ENCODE measurements at regions not wholly inside any gene's neighbourhood (a gene's known extent, or its start where the extent isn't known, plus 50 kb on each side); places are given as distances from the start of the nearest gene placed in this dataset.
"Not testable (repeated sequence)": the region's sequence is repeated elsewhere in the genome, so short reads cannot be mapped to it uniquely, and the experiment has no call there.

DNA sequence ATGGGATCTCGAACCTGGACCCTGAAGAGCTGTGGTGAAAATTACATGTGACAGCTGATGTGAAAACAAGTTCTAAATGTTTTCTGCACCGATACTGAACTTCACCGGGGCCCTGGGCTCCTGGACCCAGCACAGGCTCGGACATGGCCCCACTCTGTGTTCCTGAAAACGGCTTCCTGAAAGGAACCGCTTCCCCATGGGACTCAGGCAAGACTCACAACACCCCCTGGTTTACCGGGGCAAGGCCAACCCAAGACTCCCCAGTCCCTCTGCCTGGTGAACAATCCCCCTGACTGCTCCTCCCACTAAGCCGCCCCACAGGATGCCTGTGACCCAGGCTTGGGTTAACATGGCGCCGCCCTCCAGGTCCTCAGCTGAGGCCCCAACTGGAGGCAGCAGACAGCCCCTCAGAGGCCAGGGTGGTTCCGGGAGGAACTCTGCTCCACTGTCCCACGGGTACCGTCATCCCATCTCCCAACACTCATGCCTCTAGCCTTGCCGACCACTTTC is 124.5 kb upstream of the FOXD4L5 start:
- no peak for TF ChIP-seq EZH2phosphoT487 (IDR thresholded peaks at IDR 0.05; ENCODE audit: borderline replicate concordance, low read depth, low read length)
- TF ChIP-seq, protein P1, sequence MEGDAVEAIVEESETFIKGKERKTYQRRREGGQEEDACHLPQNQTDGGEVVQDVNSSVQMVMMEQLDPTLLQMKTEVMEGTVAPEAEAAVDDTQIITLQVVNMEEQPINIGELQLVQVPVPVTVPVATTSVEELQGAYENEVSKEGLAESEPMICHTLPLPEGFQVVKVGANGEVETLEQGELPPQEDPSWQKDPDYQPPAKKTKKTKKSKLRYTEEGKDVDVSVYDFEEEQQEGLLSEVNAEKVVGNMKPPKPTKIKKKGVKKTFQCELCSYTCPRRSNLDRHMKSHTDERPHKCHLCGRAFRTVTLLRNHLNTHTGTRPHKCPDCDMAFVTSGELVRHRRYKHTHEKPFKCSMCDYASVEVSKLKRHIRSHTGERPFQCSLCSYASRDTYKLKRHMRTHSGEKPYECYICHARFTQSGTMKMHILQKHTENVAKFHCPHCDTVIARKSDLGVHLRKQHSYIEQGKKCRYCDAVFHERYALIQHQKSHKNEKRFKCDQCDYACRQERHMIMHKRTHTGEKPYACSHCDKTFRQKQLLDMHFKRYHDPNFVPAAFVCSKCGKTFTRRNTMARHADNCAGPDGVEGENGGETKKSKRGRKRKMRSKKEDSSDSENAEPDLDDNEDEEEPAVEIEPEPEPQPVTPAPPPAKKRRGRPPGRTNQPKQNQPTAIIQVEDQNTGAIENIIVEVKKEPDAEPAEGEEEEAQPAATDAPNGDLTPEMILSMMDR (conservative IDR thresholded peaks at IDR 0.05; ENCODE audit: low read length): no peak
- intact Hi-C loops (cut with micrococcal nuclease; ENCODE audit: unreplicated experiment): no loop called here
- Histone ChIP-seq H4K20me1 (ENCODE audit: insufficient read depth, low read length) (no peaks in the 10 kb centered on the region), H3K4me1 (ENCODE audit: insufficient read depth, low read length, poor library complexity, severe bottlenecking) (no peaks in the 10 kb centered on the region), H3K9me3 (ENCODE audit: low read length) (no peaks in the 10 kb centered on the region), H3K9me2 (ENCODE audit: insufficient read depth, low read length) (no peaks in the 10 kb centered on the region), H3K36me3 (ENCODE audit: insufficient read depth, low read length) (no peaks in the 10 kb centered on the region), H3K79me2 (ENCODE audit: insufficient read depth, low read depth, low read length) (no peaks in the 10 kb centered on the region), H3K4me3 (ENCODE audit: low read depth, low read length, poor library complexity, severe bottlenecking) (no peak overlapping the region), H3K27ac (ENCODE audit: low read depth, low read length, poor library complexity, severe bottlenecking) (no peak overlapping the region), H3K4me2 (ENCODE audit: low read length) (no peak overlapping the region), H2AFZ (ENCODE audit: low read length) (no peak overlapping the region)
- ChIA-PET CTCF (ENCODE audit: unreplicated experiment) (no interaction called here), POLR2A (no interaction called here)
- no peak for DNase-seq (ENCODE audit: low spot score)
- no TSS peak for BruUV-seq (replicated peaks)

DNA sequence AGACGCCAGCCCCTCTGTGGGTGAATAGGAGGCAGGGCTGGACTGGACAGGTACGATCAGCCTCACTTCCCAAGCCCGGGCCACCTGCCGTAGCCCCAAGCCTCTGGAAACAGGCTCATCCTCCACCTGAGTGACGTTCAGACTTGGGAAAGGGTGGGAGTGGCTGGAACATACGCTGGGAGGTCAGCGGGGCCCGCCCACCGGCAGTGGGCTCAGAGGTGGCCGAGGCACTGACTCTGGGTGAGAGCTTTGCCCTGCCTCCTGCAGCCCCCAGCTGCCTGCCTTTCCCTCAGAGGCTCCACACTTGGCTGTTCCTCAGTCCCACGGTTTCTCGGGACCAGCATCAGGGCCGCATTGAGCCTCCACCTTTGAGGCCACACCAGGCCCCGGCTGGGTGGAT is 123.8 kb upstream of the FOXD4L5 start:
- H3K27ac ChIP-seq (ENCODE audit: low read depth, low read length, poor library complexity, severe bottlenecking); intact Hi-C loops (cut with micrococcal nuclease; ENCODE audit: unreplicated experiment); H3K9me3 ChIP-seq (ENCODE audit: low read length); BruUV-seq (replicated peaks); H4K20me1 ChIP-seq (ENCODE audit: insufficient read depth, low read length); H3K4me1 ChIP-seq (ENCODE audit: insufficient read depth, low read length, poor library complexity, severe bottlenecking); H2AFZ ChIP-seq (ENCODE audit: low read length); H3K4me3 ChIP-seq (ENCODE audit: low read depth, low read length, poor library complexity, severe bottlenecking); H3K9me2 ChIP-seq (ENCODE audit: insufficient read depth, low read length); POLR2A ChIA-PET; H3K79me2 ChIP-seq (ENCODE audit: insufficient read depth, low read depth, low read length); DNase-seq (ENCODE audit: low spot score); CTCF ChIA-PET (ENCODE audit: unreplicated experiment); H3K36me3 ChIP-seq (ENCODE audit: insufficient read depth, low read length); H3K4me2 ChIP-seq (ENCODE audit: low read length): not testable (repeated sequence)

DNA sequence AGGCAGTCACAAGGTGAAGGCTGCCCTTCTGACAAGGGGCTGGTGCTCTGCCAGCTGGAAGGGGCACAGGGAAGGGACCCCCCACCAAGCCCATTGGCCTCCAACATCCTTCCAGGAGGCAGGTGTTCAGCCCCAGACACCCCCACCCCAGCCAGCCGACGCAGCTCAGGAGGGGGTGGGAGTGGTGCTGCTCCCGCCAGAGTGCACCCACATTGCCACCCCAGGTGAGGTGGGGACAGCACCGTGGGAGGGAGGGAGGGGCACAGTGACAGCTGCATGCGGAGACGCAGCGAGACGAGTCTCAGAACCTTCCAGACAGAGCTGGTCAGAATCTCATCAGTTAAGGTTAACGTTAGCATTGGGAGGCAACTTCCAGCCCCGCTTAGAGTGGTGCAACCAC is 121.6 kb upstream of the FOXD4L5 start:
- H3K4me2 ChIP-seq (ENCODE audit: low read length); POLR2A ChIA-PET; intact Hi-C loops (cut with micrococcal nuclease; ENCODE audit: unreplicated experiment); H3K79me2 ChIP-seq (ENCODE audit: insufficient read depth, low read depth, low read length); BruUV-seq (replicated peaks); H3K4me1 ChIP-seq (ENCODE audit: insufficient read depth, low read length, poor library complexity, severe bottlenecking); H3K9me2 ChIP-seq (ENCODE audit: insufficient read depth, low read length); H3K4me3 ChIP-seq (ENCODE audit: low read depth, low read length, poor library complexity, severe bottlenecking); H2AFZ ChIP-seq (ENCODE audit: low read length); H3K9me3 ChIP-seq (ENCODE audit: low read length); CTCF ChIA-PET (ENCODE audit: unreplicated experiment); H3K27ac ChIP-seq (ENCODE audit: low read depth, low read length, poor library complexity, severe bottlenecking); H4K20me1 ChIP-seq (ENCODE audit: insufficient read depth, low read length); H3K36me3 ChIP-seq (ENCODE audit: insufficient read depth, low read length); DNase-seq (ENCODE audit: low spot score): not testable (repeated sequence)

GRCh38 chr9:65405766-65406165 is 120.8 kb upstream of the FOXD4L5 start:
- H3K4me2 ChIP-seq (ENCODE audit: low read length); H3K9me2 ChIP-seq (ENCODE audit: insufficient read depth, low read length); intact Hi-C loops (cut with micrococcal nuclease; ENCODE audit: unreplicated experiment); POLR2A ChIA-PET; H3K36me3 ChIP-seq (ENCODE audit: insufficient read depth, low read length); H3K27ac ChIP-seq (ENCODE audit: low read depth, low read length, poor library complexity, severe bottlenecking); H4K20me1 ChIP-seq (ENCODE audit: insufficient read depth, low read length); H3K4me3 ChIP-seq (ENCODE audit: low read depth, low read length, poor library complexity, severe bottlenecking); BruUV-seq (replicated peaks); CTCF ChIA-PET (ENCODE audit: unreplicated experiment); H3K4me1 ChIP-seq (ENCODE audit: insufficient read depth, low read length, poor library complexity, severe bottlenecking); H3K79me2 ChIP-seq (ENCODE audit: insufficient read depth, low read depth, low read length); H2AFZ ChIP-seq (ENCODE audit: low read length); H3K9me3 ChIP-seq (ENCODE audit: low read length); DNase-seq (ENCODE audit: low spot score): not testable (repeated sequence)

Measured in OCI-LY7 (cell line).